NCI-H748 (cell line): ENCODE measurements at regions not wholly inside any gene's neighbourhood (a gene's known extent, or its start where the extent isn't known, plus 50 kb on each side); places are given as distances from the start of the nearest gene placed in this dataset.
"Not testable (repeated sequence)": the region's sequence is repeated elsewhere in the genome, so short reads cannot be mapped to it uniquely, and the experiment has no call there.

Experiments
- DNase-seq: peaks from one replicate; lab custom pipeline; 2025; ENCODE audit not compliant: unreplicated experiment; lab: John Stamatoyannopoulos, UW

DNA sequence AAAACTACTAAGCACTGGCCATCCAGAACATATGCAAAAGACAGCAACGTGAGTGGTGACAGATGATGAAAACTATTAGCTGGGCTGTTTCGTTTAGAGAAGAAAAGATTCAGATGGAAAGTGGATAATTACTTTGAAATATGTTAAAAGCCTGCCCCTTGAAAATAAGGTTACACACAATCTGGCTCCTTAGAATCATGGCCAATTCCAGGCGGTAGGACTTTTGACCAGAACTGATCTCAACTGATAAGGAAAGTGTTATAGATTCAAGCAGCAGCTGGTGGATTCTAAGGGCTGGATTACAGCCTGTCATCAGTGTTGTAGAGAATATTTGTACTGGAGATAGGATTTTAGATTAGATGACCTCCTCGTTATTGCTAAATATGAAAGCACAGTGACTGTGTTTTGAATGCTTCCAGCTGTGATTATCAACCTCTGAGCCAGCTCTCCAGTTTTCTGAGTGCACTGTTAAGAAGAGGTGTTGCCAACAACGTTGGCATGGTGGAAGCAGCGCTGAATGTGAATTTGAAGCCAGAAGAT, 75.1 kb downstream of the KBTBD2 start:
- not testable (repeated sequence) for DNase-seq

DNA sequence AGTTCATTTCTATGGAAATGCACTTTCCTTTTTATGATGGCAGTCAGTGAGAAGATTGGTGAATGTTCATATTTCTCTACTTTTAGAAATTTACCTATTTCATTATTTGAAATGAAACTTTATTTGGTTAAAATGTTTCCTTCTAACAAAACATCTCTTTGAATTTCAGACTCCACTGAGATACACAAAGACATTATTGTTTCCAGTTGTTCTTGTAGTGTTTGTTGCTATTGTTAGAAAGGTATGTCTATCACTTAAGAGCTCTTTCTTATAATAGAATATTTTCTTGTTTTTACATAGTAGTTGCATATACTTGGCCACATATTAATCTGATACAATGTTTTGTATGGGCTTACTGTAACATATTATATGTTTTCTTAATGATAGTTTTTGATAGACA, 76.8 kb downstream of the KBTBD2 start:
- DNase-seq, result not testable (repeated sequence)

- DNase-seq, result no peak
Observed at GRCh38 chr7:32809871-32810270, 81.7 kb downstream of the KBTBD2 start.

GRCh38 chr7:32809347-32809746, 82.2 kb downstream of the KBTBD2 start:
- no peak for DNase-seq

DNA sequence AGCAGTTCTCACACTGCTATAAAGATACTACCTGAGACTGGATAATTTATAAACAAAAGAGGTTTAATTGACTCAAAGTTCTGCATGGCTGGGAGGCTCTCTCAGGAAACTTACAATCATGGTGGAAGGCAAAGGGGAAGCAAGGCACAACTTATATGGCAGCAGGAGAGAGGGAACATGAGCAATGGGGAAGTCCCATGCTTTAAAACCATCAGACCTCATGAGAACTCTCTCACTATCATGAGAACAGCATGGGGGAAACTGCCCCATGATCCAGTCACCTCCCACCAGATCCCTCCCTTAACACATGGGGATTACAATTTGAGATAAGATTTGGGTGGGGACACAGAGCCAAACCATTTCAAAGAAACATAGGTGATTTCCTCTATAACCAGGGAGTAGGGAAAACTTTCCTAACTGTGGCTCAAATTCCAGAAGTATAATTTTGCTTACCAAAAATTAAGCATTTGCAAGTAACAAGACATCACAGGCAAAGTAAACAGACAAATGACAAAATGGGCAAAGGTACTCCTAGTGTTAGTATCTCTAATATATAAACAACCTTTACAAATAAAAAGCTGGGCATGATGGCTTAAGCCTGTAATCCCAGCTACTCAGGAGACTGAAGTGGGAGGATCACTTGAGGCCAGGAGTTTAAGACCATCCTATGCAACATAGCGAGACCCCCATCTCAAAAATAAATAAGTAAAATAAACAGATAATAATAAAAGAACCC, 88.0 kb downstream of the KBTBD2 start:
- no peak for DNase-seq

- DNase-seq, result no peak
Observed at GRCh38 chr7:32802305-32802910, 89.2 kb downstream of the KBTBD2 start.

DNA sequence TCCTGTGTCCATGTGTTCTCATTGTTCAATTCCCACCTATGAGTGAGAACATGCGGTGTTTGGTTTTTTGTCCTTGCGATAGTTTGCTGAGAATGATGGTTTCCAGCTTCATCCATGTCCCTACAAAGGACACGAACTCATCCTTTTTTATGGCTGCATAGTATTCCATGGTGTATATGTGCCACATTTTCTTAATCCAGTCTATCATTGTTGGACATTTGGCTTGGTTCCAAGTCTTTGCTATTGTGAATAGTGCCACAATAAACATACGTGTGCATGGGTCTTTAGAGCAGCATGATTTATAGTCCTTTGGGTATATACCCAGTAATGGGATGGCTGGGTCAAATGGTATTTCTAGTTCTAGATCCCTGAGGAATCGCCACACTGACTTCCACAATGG, 98.5 kb downstream of the KBTBD2 start:
- not testable (repeated sequence) for DNase-seq

DNA sequence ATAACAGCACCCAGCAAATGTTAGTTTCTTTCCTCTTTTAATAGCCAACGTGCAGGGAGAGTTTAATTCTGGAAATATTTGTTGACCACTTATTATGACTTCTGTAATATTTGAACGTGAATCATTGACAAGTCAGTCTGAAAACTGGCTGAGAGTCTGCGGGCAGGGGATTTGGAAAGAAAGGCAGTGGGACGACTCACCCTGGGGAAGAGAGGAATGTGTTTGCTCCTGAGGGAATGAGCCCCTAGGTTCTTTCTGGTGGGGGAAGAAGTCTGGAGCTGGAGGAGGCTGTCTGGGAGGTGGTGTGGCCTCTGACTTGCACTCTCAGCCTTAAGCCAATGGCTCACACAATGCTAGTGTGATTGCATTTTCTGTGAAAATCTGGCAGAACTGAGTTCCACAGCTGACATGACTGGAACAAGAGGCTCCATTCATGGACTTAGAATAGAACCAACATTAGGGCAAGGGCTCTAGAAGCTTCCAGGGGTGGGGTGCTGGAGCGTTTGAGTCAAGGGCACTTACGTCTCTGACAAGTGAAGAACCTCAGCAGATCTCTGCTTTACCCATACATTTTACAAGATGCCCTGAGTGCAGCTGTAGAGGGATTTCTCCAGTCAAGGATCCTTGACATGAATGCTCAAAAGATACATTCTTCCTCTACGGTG, 100.7 kb downstream of the KBTBD2 start:
- DNase-seq, result not testable (repeated sequence)

DNA sequence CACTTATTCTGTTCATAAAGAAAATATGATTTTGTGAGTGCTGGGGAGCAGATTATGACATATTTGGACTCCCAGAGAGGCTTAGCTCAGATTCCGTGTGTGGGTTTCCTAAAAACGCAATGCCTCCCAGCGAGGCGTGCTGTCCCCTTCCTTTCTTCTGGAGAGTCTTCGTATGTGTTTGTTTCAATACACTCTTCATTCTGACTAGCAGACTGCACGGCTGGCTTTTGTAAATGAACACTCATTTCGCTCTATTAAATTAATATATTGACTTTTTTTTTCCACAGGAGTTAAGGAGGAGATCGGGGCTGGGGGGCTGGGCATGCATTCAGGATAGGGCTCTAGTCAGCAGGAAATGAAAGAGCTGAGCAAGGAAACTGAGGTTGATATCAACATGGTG, 102.3 kb downstream of the KBTBD2 start:
- not testable (repeated sequence) for DNase-seq

GRCh38 chr7:32788174-32788573, 103.4 kb downstream of the KBTBD2 start:
- not testable (repeated sequence) for DNase-seq

GRCh38 chr7:32785365-32785944, 106.1 kb downstream of the KBTBD2 start:
- DNase-seq, result peak; percentile 76

- not testable (repeated sequence) for DNase-seq
Observed at GRCh38 chr7:32779895-32780294, 111.7 kb downstream of the KBTBD2 start.

DNA sequence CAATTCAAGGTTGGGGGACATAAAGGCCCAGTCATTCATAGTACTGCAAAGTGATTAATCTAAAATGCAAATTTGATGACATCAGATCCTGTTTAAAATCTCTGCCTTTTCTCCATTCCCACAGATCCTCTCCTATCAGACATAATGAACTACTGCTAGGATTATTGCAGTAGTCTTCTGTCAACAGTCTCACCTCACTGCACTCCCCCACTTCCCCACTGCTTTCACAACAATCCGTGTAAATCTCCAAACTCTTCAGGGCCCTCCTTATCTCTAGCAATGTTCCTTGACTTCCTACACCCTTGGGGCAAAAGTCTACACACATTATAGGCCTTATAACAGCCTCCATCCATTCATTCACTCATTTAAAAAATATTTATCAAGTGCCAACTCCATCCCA, 112.4 kb downstream of the KBTBD2 start:
- no peak for DNase-seq

- DNase-seq, result not testable (repeated sequence)
Observed at GRCh38 chr7:32777041-32777666, 114.4 kb downstream of the KBTBD2 start.

DNA sequence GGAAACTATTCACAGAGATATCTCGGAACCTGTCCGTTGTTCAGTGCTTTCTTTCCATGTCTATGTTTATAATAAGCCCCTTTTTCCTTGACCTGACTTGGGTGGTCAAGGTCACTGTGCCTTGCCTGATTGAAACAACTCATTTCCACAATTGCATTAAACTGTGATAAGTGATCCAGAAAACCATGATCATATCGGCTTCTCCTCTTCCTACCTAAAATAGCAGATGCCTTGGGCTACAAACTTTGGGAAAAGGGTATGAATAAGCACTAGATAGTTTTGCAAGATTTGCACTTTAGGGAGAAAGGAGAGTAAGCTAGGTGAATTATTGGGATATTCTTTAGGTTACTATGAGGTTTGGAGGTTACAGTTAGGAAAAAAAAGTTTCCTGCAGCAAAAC, 115.2 kb downstream of the KBTBD2 start:
- DNase-seq, result not testable (repeated sequence)

- not testable (repeated sequence) for DNase-seq
Observed at GRCh38 chr7:32775809-32776208, 115.8 kb downstream of the KBTBD2 start.

DNA sequence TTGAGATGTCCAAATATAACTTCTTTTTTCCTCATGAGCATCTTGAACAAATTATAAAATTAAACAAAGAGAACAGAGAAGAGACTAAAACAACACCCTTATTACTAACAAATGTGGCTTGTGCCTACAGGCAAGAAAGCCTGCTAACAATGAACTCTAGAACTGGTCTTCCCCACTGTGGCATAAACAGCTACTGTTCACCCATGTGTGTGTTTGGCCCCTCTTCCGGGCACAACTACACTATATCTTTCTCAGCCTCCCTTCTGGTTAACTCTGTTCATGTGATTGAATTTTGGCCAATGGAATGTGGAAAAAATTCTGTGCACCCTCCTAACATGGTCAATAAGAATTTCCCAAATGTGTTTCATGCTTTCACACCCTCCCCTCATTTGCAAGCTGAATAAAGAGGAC, 117.0 kb downstream of the KBTBD2 start:
- DNase-seq, result no peak

DNA sequence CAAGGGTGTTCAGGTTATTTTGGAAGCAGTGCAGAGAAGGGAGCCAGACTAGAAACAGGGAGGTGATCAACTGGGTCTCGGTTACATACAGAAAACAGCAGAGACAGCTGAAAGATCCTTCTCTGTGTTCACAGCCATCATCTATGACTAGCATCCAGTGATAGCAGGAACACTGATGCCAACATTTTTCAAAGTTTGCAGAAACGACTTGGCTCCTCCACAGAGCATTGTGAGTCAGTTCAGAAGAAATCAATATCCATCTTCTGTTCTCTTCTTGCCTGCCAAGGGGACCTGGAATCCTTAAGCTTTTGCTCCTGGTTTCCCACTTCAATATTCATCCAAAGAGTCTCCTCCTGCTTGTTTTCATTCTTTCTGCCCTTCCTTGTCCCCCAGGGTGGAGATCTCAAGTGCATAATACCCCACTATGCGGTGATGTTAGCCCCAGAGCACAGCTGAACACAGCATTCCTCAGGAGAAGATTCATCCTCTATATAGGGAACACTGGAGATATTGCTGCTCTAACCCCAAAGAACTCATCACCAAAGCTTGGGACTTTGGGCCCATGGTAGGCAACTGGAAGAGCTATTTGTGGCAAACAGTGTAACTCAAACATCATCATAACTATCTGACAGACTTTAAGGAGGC, 122.6 kb downstream of the KBTBD2 start:
- DNase-seq, result not testable (repeated sequence)

DNA sequence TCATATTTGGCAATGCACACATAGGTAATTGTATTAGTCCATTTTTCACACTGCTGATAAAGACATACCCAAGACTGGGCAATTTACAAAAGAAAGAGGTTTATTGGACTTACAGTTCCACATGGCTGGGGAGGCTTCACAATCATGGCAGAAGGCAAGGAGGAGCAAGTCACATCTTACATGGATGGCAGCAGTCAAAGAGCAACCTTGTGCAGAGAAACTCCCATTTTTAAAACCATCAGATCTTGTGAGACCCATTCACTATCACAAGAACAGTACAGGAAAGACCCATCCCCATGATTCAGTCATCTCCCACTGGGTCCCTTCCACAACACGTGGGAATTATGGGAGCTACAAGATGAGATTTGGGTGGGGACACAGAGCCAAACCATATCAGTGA, 123.2 kb downstream of the KBTBD2 start:
- DNase-seq, result not testable (repeated sequence)

- DNase-seq, result peak; percentile 15
Observed at GRCh38 chr7:32765649-32766251, 125.8 kb downstream of the KBTBD2 start.
